GM19467 (cell line): ENCODE measurements at regions not wholly inside any gene's neighbourhood (a gene's known extent, or its start where the extent isn't known, plus 50 kb on each side); places are given as distances from the start of the nearest gene placed in this dataset.

ENCODE experiments used
- ATAC-seq: cut with Tn5 transposase; IDR thresholded peaks from one replicate; pipeline ENCODE4 v1.9.1; 2021; ENCODE audit warnings: mild to moderate bottlenecking, moderate library complexity; ENCODE audit not compliant: unreplicated experiment

GRCh38 chr9:135219676-135220600, 132.5 kb downstream of the OLFM1 start:
- ATAC-seq, result no peak

- ATAC-seq, result no peak
These were observed 133.4 kb downstream of the OLFM1 start for GRCh38 chr9:135220601-135221575.

DNA sequence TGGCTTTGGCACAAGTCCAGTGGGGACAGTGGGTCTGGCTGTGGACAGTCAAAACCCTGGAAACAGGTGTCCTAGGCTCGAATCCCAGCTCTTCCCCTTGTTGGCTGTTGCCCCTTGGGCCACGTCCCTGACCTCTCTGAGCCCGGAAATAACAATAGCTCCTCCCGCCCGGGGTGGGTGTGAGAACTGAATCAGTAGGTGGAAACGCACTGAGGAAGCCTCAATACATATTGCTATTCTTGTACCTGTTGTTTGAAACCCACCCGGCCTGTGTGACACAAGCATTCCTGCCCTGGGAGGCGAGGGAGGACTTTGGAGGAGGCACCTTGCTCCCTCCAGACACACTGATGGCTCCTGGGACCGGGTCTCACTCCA, 134.1 kb downstream of the OLFM1 start:
- ATAC-seq, result no peak

DNA sequence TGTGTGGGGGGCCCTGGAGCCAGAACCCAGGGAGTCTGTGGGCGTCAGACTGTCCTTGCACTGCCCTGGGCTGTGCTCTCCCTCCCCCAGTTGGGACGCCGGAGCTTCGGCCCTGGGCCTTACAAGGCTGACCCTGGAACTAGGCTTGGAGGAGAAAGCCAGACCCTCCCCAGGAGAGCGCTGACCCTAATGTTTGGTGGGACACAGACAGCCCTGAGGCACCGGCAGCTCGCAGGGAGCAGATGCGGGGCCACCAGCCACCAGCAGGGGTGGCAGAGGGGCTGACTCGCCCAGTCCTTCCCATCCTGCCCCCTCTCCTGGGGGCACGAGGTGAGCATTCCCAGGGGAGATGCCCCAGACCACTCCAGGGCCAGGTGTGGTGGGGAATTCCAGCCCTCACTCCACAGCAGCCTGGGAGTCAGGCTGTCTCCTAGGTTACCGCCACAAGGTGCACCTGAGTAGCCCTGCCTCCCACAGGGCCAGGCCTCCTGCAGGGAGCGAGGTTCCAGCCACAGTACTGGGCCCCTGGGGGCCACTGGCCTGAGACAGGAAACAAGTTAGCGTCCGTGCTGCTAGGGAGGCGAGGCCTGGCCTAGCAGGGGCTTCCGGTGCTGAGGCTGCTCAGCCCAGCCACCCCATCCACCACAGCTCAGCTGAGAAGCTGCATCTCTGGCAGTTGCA, 134.6 kb downstream of the OLFM1 start:
- ATAC-seq, result no peak

DNA sequence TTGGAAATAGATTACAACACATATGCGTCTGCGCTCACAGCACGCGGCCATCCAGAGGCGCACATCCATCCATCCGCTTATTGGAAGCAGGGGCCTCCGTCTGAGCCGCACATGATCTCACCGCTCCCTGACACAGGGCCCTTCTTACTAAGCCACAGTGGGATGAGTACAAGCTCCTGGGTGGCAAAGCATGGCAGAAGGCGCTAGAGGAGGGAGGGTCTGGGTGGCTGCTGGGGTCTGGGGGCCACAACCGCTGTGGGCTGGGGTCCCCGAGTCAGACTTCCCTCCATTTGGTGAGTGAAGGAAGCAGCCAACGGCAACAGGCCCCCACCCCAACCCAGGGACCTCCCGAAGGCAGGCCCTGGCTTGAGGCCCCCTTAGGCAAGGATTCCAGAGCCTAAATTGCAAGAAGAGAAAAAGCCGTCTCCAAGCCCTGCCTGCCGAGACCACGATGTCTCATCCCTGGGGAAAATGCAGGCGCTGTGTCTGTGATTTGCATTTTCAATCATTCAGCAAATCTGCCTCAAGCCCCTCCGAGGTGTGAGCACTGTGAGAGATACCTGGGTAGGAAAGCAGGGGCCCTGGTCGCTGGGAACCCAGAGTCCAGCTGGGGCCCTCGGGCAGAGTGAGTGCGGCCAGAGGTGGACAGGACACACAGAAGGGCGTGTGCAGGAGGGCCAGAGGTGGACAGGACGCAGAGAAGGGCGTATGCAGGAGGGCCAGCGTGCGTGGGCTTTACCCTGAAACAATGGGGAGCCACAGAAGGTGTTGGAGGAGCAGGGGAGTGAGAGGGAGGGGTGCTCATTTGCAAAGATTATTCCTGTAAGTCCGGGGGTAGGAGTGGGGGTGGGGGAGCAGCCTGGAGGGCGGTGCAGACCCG, 135.7 kb downstream of the OLFM1 start:
- ATAC-seq, result no peak

- no peak for ATAC-seq
These were observed 136.4 kb downstream of the OLFM1 start for GRCh38 chr9:135223831-135224230.

- no peak for ATAC-seq
These were observed 136.9 kb downstream of the OLFM1 start for GRCh38 chr9:135224286-135224877.

DNA sequence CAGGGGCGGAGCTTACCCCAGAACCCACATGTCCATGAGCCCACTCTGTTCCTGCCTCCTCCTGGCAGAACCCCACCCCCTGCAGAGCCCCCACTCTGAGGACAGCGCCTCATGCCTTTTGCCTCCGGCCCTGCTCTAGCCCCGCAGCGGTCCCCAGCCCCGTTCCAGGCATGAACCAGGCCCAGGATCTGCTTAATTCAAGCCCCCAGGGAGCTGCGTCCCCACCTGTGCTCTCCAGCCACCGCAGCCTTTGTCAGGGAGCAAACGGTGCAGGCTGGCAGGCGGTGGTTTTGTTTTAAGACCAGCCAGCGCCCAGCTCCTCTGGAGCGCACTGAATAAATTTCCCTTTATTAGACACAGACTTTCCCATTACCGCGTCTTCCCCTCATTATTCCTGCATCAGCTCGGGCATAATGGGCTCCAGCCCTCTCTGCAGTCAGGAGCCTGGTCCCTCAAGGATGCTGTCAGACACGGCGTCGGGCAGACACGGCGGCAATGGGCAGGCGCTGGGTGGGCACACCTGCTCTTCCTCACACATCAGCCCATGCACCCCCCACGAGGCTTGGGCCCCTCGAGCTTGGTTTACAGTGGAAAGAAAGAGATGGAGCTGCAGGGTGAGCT, 137.6 kb downstream of the OLFM1 start:
- no peak for ATAC-seq

- no peak for ATAC-seq
These were observed 138.3 kb downstream of the OLFM1 start for GRCh38 chr9:135225619-135226228.

GRCh38 chr9:135226369-135227050, 139.0 kb downstream of the OLFM1 start:
- no peak for ATAC-seq

GRCh38 chr9:135227641-135228251, 140.3 kb downstream of the OLFM1 start:
- no peak for ATAC-seq

DNA sequence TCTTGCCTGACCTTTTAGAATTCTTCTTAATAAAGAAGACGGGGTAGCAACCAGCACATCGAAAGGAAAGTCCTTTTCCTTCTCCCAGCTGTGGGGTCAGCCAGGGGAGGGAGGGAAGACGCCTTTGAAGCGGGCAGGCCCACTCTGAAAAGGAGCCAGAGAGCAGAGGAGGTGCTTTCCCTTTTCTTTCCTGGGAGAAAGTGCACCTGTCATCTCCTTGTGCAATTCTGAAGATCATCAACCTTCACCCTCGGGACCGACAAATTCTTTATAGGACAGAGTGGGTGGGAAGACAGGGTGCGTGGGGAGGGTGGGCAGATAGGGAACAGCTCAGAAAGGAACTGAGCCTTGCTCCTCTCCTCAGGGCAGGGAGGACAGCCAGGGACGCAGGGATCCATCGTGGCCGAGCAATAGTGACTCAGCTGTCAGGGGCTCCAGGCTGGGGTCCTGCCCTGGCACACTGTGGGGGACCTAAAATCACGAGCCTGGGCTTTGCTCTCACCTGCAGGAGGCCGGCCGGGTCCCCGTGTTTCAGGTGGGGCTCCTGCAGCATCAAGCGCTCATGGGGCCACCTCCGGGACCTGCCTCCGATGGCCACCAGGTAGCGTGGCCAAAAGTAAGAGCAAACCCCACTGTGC, 141.0 kb downstream of the OLFM1 start:
- no peak for ATAC-seq

- ATAC-seq, result no peak
These were observed 141.6 kb downstream of the OLFM1 start for GRCh38 chr9:135228983-135229625.

- ATAC-seq, result no peak
These were observed 142.4 kb downstream of the OLFM1 start for GRCh38 chr9:135229701-135230385.

DNA sequence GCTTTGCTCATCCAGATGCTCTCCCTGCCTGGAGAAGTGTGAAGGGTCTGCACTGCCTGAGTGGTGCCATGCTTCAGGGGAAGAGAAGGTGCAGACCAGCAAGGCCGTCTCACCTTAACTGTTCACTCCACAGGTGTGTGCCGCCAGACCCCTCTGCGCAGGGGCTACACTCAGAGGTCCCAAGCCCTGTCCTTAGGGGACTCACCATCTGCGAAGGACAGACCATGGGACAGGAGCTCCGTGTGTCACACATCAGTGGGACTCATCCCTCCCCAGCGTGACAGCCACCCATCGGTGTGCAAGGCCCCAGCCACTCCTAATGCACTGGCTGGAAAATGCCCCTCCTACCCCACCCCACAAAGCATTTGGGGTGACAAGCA, 142.9 kb downstream of the OLFM1 start:
- no peak for ATAC-seq

- ATAC-seq, result no peak
These were observed 143.5 kb downstream of the OLFM1 start for GRCh38 chr9:135230817-135231520.
